MM.1S (cell line): ENCODE measurements at regions not wholly inside any gene's neighbourhood (a gene's known extent, or its start where the extent isn't known, plus 50 kb on each side); places are given as distances from the start of the nearest gene placed in this dataset.
A peak's percentile ranks its signal among the peaks of the same experiment; 100 is the strongest.

ENCODE experiments used
- DNase-seq: peaks from one replicate; pipeline ENCODE4 v3.0.0-alpha.2; 2015
- H2AFZ ChIP-seq: fragments of 300-600 bp; sonication (generic); 2 replicates; pipeline ENCODE4 v1.6.0; 2016; ENCODE audit warnings: antibody characterized with exemption, low read length
- H3F3A ChIP-seq: fragments of 300-600 bp; sonication (generic); 2 replicates; pipeline ENCODE4 v1.6.1; 2016; ENCODE audit warnings: mild to moderate bottlenecking, antibody characterized with exemption, low read length, moderate library complexity, mixed read lengths; ENCODE audit not compliant: insufficient read depth
- H3K27ac ChIP-seq: fragments of 300-600 bp; sonication (generic); 2 replicates; pipeline ENCODE4 v1.5.1; 2016; ENCODE audit warnings: mild to moderate bottlenecking, low read length
- H3K27me3 ChIP-seq: fragments of 300-600 bp; sonication (generic); replicated peaks from 2 replicates; pipeline ENCODE4 v1.6.0; 2016; ENCODE audit warnings: low read length; ENCODE audit not compliant: insufficient read depth
- H3K36me3 ChIP-seq: fragments of 300-600 bp; sonication (generic); replicated peaks from 2 replicates; pipeline ENCODE4 v1.6.1; 2016; ENCODE audit warnings: mild to moderate bottlenecking, low read length, mixed read lengths; ENCODE audit not compliant: insufficient read depth
- H3K4me1 ChIP-seq: fragments of 300-600 bp; sonication (generic); 2 replicates; pipeline ENCODE4 v1.6.1; 2016; ENCODE audit warnings: low read length, mixed read lengths
- H3K4me2 ChIP-seq: fragments of 300-600 bp; sonication (generic); 2 replicates; pipeline ENCODE4 v1.6.0; 2016; ENCODE audit warnings: low read depth, low read length
- H3K4me3 ChIP-seq: fragments of 300-600 bp; sonication (generic); 2 replicates; pipeline ENCODE4 v1.5.1; 2016; ENCODE audit warnings: low read length, mixed read lengths
- H3K79me2 ChIP-seq: fragments of 300-600 bp; sonication (generic); 2 replicates; pipeline ENCODE4 v1.6.1; 2016; ENCODE audit warnings: mixed run types, low read length, mixed read lengths
- H3K9ac ChIP-seq: fragments of 300-600 bp; sonication (generic); 2 replicates; pipeline ENCODE4 v1.6.1; 2016; ENCODE audit warnings: low read length, mixed read lengths
- H3K9me2 ChIP-seq: fragments of 300-600 bp; sonication (generic); replicated peaks from 2 replicates; pipeline ENCODE4 v1.6.1; 2016; ENCODE audit warnings: mild to moderate bottlenecking, low read length, mixed read lengths; ENCODE audit not compliant: insufficient read depth
- H3K9me3 ChIP-seq: fragments of 300-600 bp; sonication (generic); replicated peaks from 2 replicates; pipeline ENCODE4 v1.6.1; 2016; ENCODE audit warnings: mild to moderate bottlenecking, low read length, mixed read lengths; ENCODE audit not compliant: insufficient read depth
- H4K20me1 ChIP-seq: fragments of 300-600 bp; sonication (generic); 2 replicates; pipeline ENCODE4 v1.6.1; 2016; ENCODE audit warnings: mild to moderate bottlenecking, low read length, moderate library complexity, mixed read lengths; ENCODE audit not compliant: insufficient read depth
- EZH2 ChIP-seq: fragments of 300-600 bp; sonication (generic); optimal IDR thresholded peaks from 2 replicates; pipeline ENCODE3; 2017; ENCODE audit warnings: low read depth, mild to moderate bottlenecking, antibody characterized with exemption, low read length, mixed read lengths
- EZH2phosphoT487 ChIP-seq: fragments of 300-600 bp; sonication (generic); IDR thresholded peaks from 2 replicates; pipeline ENCODE4 v1.6.1; 2018; ENCODE audit warnings: antibody characterized with exemption, low read length
- TF ChIP-seq, protein P1 (sequence below): fragments of 300-600 bp; sonication (generic); IDR thresholded peaks from 2 replicates; pipeline ENCODE4 v1.5.1; 2016; ENCODE audit warnings: antibody characterized with exemption, low read length, mixed read lengths

DNA sequence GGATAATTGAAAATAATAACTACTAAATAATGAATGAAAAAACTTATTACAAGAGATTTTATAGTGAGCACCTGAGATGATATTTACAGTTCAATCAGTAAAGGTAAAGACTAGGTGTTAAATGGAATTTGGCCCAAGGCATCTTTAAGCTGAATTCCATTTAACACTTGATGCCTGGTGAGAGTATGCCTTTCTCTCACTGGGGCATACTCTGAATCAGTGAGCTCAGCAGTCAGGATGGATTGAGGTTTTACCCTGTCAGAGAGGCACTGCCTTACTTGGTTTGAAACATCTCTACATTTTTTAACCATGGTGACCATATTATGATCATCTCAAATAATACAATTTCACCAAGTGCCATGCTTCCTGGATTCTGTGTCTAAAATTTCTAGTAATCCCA, 1416.3 kb downstream of the MAT2B start:
- Histone ChIP-seq H2AFZ (no peak overlapping the region), H3K9ac (no peak overlapping the region), H3K4me3 (no peak overlapping the region), H3F3A (no peaks in the 10 kb centered on the region), H3K4me1 (no peaks in the 10 kb centered on the region), H3K27ac (no peak overlapping the region), H4K20me1 (no peaks in the 10 kb centered on the region), H3K36me3 (no peaks in the 10 kb centered on the region), H3K27me3 (no peaks in the 10 kb centered on the region), H3K9me3 (no peaks in the 10 kb centered on the region), H3K4me2 (no peak overlapping the region), H3K79me2 (no peaks in the 10 kb centered on the region), H3K9me2 (no peaks in the 10 kb centered on the region)
- no peak for DNase-seq
- TF ChIP-seq, protein P1, sequence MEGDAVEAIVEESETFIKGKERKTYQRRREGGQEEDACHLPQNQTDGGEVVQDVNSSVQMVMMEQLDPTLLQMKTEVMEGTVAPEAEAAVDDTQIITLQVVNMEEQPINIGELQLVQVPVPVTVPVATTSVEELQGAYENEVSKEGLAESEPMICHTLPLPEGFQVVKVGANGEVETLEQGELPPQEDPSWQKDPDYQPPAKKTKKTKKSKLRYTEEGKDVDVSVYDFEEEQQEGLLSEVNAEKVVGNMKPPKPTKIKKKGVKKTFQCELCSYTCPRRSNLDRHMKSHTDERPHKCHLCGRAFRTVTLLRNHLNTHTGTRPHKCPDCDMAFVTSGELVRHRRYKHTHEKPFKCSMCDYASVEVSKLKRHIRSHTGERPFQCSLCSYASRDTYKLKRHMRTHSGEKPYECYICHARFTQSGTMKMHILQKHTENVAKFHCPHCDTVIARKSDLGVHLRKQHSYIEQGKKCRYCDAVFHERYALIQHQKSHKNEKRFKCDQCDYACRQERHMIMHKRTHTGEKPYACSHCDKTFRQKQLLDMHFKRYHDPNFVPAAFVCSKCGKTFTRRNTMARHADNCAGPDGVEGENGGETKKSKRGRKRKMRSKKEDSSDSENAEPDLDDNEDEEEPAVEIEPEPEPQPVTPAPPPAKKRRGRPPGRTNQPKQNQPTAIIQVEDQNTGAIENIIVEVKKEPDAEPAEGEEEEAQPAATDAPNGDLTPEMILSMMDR: no peak
- TF ChIP-seq EZH2phosphoT487 (no peak), EZH2 (no peak)

DNA sequence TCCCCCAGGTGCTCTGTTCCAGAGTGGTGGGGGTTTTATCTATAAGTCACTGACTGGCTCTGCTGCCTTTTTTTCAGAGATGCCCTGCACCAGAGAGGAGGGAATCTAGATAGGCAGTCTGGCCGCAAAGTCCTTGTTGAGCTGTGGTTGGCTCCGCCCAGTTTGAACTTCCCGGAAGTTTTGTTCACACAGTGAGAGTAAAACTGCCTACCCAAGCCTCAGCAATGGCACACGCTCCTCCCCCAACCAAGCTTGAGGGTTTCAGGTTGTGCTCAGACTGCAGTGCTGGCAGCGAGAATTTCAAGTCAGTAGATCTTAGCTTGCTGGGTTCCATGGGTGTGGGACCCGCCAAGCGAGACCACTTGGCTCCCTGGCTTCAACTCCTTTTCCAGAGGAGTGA, 1428.6 kb downstream of the MAT2B start:
- no peaks in the 10 kb centered on the region for H3K9me2 ChIP-seq
- H3K9ac ChIP-seq: no peak overlapping the region
- no peaks in the 10 kb centered on the region for H3K79me2 ChIP-seq
- peak overlapping the region; percentile 56 for H3K4me2 ChIP-seq
- no peaks in the 10 kb centered on the region for H3K9me3 ChIP-seq
- peak overlapping the region; percentile 80 for H2AFZ ChIP-seq
- DNase-seq: peak; percentile 96
- H3F3A ChIP-seq: peaks cover 7% of the 10 kb centered on the region; the same call in 1 of the 2 replicates
- TF ChIP-seq EZH2 (no peak), EZH2phosphoT487 (no peak)
- TF ChIP-seq, protein P1: no peak
- peaks cover 14% of the 10 kb centered on the region for H3K4me1 ChIP-seq
- H3K4me3 ChIP-seq: peak overlapping the region; percentile 19; the same call in 1 of the 2 replicates
- no peaks in the 10 kb centered on the region for H4K20me1 ChIP-seq
- peak overlapping the region; percentile 28; the same call in 1 of the 2 replicates for H3K27ac ChIP-seq
- no peaks in the 10 kb centered on the region for H3K36me3 ChIP-seq
- H3K27me3 ChIP-seq: no peaks in the 10 kb centered on the region

DNA sequence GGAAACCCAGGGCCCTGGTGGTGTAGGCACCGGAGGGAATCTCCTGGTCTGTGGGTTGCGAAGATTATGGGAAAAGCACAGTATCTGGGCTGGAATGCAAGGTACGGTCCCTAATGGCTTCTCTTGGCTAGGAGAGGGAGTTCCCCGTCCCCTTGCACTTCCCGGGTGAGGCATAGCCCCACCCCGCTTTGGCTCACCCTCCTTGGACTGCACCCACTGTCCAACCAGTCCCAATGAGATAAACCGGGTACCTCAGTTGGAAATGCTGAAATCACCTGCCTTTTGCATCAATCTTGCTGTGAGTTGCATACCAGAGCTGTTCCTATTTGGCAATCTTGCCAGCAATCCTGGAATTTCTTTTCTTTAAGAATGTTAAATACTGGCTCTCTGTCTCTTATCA, 1429.1 kb downstream of the MAT2B start:
- peak overlapping the region; percentile 28; the same call in 1 of the 2 replicates for H3K27ac ChIP-seq
- no peaks in the 10 kb centered on the region for H4K20me1 ChIP-seq
- peak overlapping the region; percentile 80 for H2AFZ ChIP-seq
- TF ChIP-seq EZH2 (no peak), EZH2phosphoT487 (no peak)
- TF ChIP-seq, protein P1: no peak
- no peaks in the 10 kb centered on the region for H3K9me2 ChIP-seq
- peaks cover 7% of the 10 kb centered on the region; the same call in 1 of the 2 replicates for H3F3A ChIP-seq
- no peaks in the 10 kb centered on the region for H3K36me3 ChIP-seq
- H3K9ac ChIP-seq: no peak overlapping the region
- DNase-seq: no peak
- peak overlapping the region; percentile 56 for H3K4me2 ChIP-seq
- H3K4me3 ChIP-seq: peak overlapping the region; percentile 19; the same call in 1 of the 2 replicates
- no peaks in the 10 kb centered on the region for H3K79me2 ChIP-seq
- H3K4me1 ChIP-seq: peaks cover 14% of the 10 kb centered on the region
- H3K27me3 ChIP-seq: no peaks in the 10 kb centered on the region
- no peaks in the 10 kb centered on the region for H3K9me3 ChIP-seq
